ENCODE measurements at regions not wholly inside any gene's neighbourhood (a gene's known extent, or its start where the extent isn't known, plus 50 kb on each side); places are given as distances from the start of the nearest gene placed in this dataset.

DNA sequence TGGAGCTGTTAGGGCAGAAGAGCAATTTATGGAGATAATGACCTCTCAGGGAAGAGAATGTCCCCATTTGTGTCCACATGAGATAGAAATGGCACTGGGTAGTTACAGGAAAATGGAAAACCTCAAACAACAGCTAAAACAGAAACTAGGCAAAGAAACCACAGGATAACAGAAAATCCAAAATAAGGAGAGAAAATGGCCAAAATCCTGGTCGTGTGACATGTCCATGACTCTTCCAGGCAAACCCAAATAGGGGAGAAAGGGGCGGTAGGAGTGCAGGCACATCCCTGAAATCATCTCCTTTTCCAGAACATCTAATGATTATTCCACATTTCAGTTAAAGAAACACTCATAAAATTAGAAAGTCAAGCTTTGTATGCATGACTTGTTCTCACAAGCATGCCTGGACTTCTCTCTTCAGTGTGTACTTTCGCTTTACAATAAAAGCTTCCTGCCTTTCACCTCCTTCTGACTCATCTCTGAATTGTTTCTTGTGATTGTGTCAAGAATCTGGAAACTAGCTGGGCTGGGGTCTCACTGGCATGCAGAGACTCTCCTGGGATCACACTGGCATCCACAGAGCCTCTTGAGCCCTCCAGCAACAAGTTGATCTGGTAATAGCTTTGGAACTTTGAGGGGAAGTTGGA lies 171.4 kb upstream of the ZP4 start:
- no peak for DNase-seq (ENCODE audit: low read depth in 4 of 4, low spot score in 1 of 4)

GRCh38 chr1:238060061-238060460 lies 169.3 kb upstream of the ZP4 start:
- DNase-seq (ENCODE audit: low read depth in 4 of 4, low spot score in 1 of 4) = no peak

GRCh38 chr1:238052496-238053266 lies 162.0 kb upstream of the ZP4 start:
- DNase-seq (ENCODE audit: low read depth in 4 of 4, low spot score in 1 of 4) = no peak

- no peak for DNase-seq (ENCODE audit: low read depth in 4 of 4, low spot score in 1 of 4)
Measured at GRCh38 chr1:238029126-238029525, 138.4 kb upstream of the ZP4 start.

- no peak for DNase-seq (ENCODE audit: low read depth in 4 of 4, low spot score in 1 of 4)
Measured at GRCh38 chr1:238027366-238027765, 136.6 kb upstream of the ZP4 start.

- DNase-seq (ENCODE audit: low read depth in 4 of 4, low spot score in 1 of 4) = no peak
Measured at GRCh38 chr1:238023137-238023536, 132.4 kb upstream of the ZP4 start.

GRCh38 chr1:238018214-238018613 lies 127.5 kb upstream of the ZP4 start:
- no peak for DNase-seq (ENCODE audit: low read depth in 4 of 4, low spot score in 1 of 4)

DNA sequence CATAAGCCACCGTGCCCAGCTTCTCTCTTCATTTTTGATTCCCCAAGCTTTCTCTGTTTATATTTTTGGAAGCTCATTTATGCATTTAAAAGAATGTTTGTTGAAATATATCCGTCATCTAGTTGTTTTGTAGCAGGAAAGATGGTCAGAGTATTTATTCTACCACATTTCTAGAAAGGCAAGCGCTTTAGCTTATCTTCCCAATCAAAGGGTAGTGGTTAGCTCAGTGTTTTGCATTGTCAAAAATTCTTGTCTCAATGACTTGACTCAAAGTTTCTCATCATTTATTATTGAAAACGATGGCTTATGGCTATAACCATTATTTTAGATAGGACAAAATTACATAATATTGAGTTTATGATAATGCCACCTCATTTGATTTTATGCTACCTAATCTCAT lies 116.1 kb upstream of the ZP4 start:
- DNase-seq (ENCODE audit: low read depth in 4 of 4, low spot score in 1 of 4) = no peak

GRCh38 chr1:238005116-238005515 lies 114.4 kb upstream of the ZP4 start:
- no peak for DNase-seq (ENCODE audit: low read depth in 4 of 4, low spot score in 1 of 4)

DNA sequence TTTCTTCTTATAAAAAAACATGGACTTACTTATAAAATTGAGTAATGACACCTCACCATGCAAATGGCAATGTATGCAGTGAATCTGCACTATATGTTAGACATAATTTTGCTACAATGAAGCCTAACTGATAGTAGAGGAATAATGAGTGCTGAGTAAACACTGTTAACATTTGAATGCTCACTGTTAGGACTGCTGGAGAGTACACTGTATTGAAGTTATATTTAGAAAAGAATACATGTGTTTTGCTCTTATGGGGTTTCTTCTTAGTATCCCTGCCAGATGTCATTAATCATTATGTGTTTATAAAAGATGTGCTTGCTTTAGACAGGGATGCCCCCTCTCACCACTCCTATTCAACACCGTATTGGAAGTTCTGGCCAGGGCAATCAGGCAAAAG lies 111.1 kb upstream of the ZP4 start:
- no peak for DNase-seq (ENCODE audit: low read depth in 4 of 4, low spot score in 1 of 4)

DNA sequence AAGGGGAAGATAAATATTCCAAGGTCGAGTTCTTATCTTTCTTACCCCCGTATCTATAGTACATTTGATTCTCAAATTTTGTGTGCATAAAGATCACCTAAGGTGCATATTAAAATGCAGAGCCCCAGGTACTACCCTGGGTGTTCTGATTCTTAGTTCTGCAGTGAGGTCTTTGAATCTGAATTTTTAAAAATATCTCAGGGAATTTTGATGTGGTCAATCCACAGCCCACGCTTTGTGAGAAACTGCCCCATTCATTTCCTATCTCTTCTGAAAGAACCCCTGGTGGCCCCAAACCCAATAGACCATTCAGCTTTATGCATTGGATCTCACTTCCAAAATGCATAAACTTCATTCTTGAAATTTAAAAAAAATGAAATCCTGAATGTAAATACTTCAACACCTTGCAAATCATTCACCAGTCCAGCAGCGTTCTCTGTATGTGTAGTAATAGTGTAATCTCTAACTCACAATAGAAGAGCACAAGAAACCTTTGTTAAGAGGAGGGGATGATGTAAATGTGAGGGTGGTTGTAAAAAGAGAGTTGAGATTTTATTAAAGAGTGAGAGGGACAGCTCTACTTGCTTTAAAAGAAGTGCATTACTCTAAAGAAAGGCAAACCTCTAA lies 108.8 kb upstream of the ZP4 start:
- no peak for DNase-seq (ENCODE audit: low read depth in 4 of 4, low spot score in 1 of 4)

- DNase-seq (ENCODE audit: low read depth in 4 of 4, low spot score in 1 of 4) = no peak
Measured at GRCh38 chr1:237998581-237998980, 107.9 kb upstream of the ZP4 start.

- no peak for DNase-seq (ENCODE audit: low read depth in 4 of 4, low spot score in 1 of 4)
Measured at GRCh38 chr1:237983496-237983895, 92.8 kb upstream of the ZP4 start.

DNA sequence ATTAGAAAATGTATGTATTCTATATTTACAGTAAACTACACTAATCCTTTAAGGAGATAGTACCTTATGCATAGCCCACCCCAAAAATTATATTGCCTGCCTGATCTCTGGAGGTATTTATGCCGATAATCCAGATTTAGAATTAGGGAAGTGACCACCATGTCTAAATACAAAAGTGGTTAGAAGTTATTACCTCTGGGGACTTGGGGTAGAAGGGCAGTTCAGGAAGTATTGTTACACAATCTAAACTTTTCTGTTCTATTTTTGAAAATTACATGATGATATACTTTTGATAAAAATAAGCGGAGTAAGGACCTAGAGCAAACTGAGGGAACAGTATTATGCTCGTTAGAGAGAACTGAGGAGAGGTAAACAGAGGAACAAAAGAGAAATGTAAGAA lies 90.5 kb upstream of the ZP4 start:
- DNase-seq (ENCODE audit: low read depth in 4 of 4, low spot score in 1 of 4) = no peak

GRCh38 chr1:237976331-237976730 lies 85.6 kb upstream of the ZP4 start:
- no peak for DNase-seq (ENCODE audit: low read depth in 4 of 4, low spot score in 1 of 4)

- DNase-seq (ENCODE audit: low read depth in 4 of 4, low spot score in 1 of 4) = no peak
Measured at GRCh38 chr1:237975903-237976302, 85.2 kb upstream of the ZP4 start.

GRCh38 chr1:237975376-237975775 lies 84.7 kb upstream of the ZP4 start:
- no peak for DNase-seq (ENCODE audit: low read depth in 4 of 4, low spot score in 1 of 4)

GRCh38 chr1:237972186-237972585 lies 81.5 kb upstream of the ZP4 start:
- DNase-seq (ENCODE audit: low read depth in 4 of 4, low spot score in 1 of 4) = no peak

- DNase-seq (ENCODE audit: low read depth in 4 of 4, low spot score in 1 of 4) = no peak
Measured at GRCh38 chr1:237962985-237963384, 72.3 kb upstream of the ZP4 start.

GRCh38 chr1:237961754-237962153 lies 71.0 kb upstream of the ZP4 start:
- no peak for DNase-seq (ENCODE audit: low read depth in 4 of 4, low spot score in 1 of 4)

GRCh38 chr1:237959838-237960237 lies 69.1 kb upstream of the ZP4 start:
- no peak for DNase-seq (ENCODE audit: low read depth in 4 of 4, low spot score in 1 of 4)

- DNase-seq (ENCODE audit: low read depth in 4 of 4, low spot score in 1 of 4) = no peak
Measured at GRCh38 chr1:237953238-237953637, 62.5 kb upstream of the ZP4 start.

Measured in stimulated activated CD4-positive, alpha-beta T cell treated with anti-CD3 and anti-CD28 coated beads, Interleukin-1b, Interleukin-23, amount 100 ng/mL, for 24 hours (primary cell).